Tibial nerve (tissue), 3 donors: ENCODE measurements at regions not wholly inside any gene's neighbourhood (a gene's known extent, or its start where the extent isn't known, plus 50 kb on each side); places are given as distances from the start of the nearest gene placed in this dataset.

Experiments used
- POLR2A ChIP-seq, 2 donors: fragments of 450-650 bp; IDR thresholded peaks; one replicate each; pipeline ENCODE4 v1.6.1; 2017; ENCODE audit warnings: antibody characterized with exemption in 2 of 2, mild to moderate bottlenecking in 2 of 2, moderate library complexity in 2 of 2
- TF ChIP-seq, protein P1 (sequence below), 5 experiments: fragments of 200-600 bp in 3 of 5; fragments of 450-650 bp in 2 of 5; sonication (generic) in 3 of 5; IDR thresholded peaks; one replicate each; pipeline ENCODE4 v1.5.1; 2016 to 2019; ENCODE audit warnings: antibody characterized with exemption in 5 of 5, mild to moderate bottlenecking in 3 of 5, moderate library complexity in 2 of 5

DNA sequence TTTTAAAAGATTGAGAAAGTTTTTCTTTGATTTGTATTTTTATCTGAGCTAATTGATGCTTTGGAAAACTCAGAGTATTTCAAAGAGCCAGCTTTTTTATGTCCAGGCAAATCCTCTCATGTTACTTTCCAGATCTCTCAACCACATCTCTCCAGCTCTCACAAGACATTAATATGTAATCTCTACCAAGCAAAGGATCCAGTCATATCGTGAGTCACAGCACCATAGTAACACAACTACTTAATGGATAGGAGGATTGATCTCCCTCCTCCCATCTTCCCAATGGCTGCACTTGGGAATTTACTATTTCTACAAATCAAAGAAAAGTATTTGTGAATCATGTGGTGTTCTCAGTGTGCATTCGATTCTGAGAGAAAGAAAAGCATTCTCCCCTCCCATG, 63.3 kb downstream of the POU4F1 start:
- TF ChIP-seq, protein P1, sequence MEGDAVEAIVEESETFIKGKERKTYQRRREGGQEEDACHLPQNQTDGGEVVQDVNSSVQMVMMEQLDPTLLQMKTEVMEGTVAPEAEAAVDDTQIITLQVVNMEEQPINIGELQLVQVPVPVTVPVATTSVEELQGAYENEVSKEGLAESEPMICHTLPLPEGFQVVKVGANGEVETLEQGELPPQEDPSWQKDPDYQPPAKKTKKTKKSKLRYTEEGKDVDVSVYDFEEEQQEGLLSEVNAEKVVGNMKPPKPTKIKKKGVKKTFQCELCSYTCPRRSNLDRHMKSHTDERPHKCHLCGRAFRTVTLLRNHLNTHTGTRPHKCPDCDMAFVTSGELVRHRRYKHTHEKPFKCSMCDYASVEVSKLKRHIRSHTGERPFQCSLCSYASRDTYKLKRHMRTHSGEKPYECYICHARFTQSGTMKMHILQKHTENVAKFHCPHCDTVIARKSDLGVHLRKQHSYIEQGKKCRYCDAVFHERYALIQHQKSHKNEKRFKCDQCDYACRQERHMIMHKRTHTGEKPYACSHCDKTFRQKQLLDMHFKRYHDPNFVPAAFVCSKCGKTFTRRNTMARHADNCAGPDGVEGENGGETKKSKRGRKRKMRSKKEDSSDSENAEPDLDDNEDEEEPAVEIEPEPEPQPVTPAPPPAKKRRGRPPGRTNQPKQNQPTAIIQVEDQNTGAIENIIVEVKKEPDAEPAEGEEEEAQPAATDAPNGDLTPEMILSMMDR (IDR thresholded peaks at IDR 0.05) = no peak
- no peak for TF ChIP-seq POLR2A (IDR thresholded peaks at IDR 0.05)
